Cardiac muscle cell (in vitro differentiated cells and primary cell): ENCODE measurements at regions not wholly inside any gene's neighbourhood (a gene's known extent, or its start where the extent isn't known, plus 50 kb on each side); places are given as distances from the start of the nearest gene placed in this dataset.

ENCODE experiments used
- DNase-seq, 2 donors: peaks; one replicate each; pipeline versions ENCODE4 v3.0.0 to v3.0.0-alpha.2; 2010 to 2017; ENCODE audit warnings: low read depth in 1 of 2, low spot score in 1 of 2
- H3K27ac ChIP-seq: fragments of 200-600 bp; sonication (generic); 2 replicates; pipeline ENCODE4 v1.5.1; 2016
- H3K27me3 ChIP-seq: fragments of 200-600 bp; sonication (generic); 2 replicates; pipeline ENCODE4 v1.6.0; 2016; ENCODE audit warnings: control low read depth
- H3K36me3 ChIP-seq: fragments of 200-600 bp; sonication (generic); 2 replicates; pipeline ENCODE4 v1.5.1; 2016; ENCODE audit warnings: control low read depth
- H3K4me1 ChIP-seq: fragments of 200-600 bp; sonication (generic); 2 replicates; pipeline ENCODE4 v1.8.1; 2017; ENCODE audit warnings: low read depth, mild to moderate bottlenecking, mixed run types
- H3K4me3 ChIP-seq: fragments of 200-600 bp; sonication (generic); 2 replicates; pipeline ENCODE4 v1.5.1; 2016; ENCODE audit warnings: mild to moderate bottlenecking
- H3K9me3 ChIP-seq: fragments of 200-600 bp; sonication (generic); 2 replicates; pipeline ENCODE4 v1.5.1; 2017; ENCODE audit warnings: low read depth, mild to moderate bottlenecking, control low read depth
- CTCF ChIP-seq: IDR thresholded peaks from 2 replicates; pipeline ENCODE4 v1.5.1; 2012; ENCODE audit warnings: low read depth, mild to moderate bottlenecking, low read length

GRCh38 chr14:66219886-66220285 is 266.3 kb upstream of the CCDC196 start:
- H3K9me3 ChIP-seq: no peaks in the 10 kb centered on the region
- no peak overlapping the region for H3K4me3 ChIP-seq

GRCh38 chr14:66224492-66225178 is 261.5 kb upstream of the CCDC196 start:
- H3K4me3 ChIP-seq: no peak overlapping the region
- no peak for TF ChIP-seq CTCF
- no peak for DNase-seq
- H3K9me3 ChIP-seq: no peaks in the 10 kb centered on the region
- H3K4me1 ChIP-seq: no peaks in the 10 kb centered on the region
- H3K27me3 ChIP-seq: no peaks in the 10 kb centered on the region
- no peak overlapping the region for H3K27ac ChIP-seq
- H3K36me3 ChIP-seq: no peaks in the 10 kb centered on the region

More at GRCh38 chr14:66219886-66220285, 266.3 kb upstream of the CCDC196 start:
- DNase-seq: no peak
- no peak for TF ChIP-seq CTCF
- no peak overlapping the region for H3K27ac ChIP-seq
- no peaks in the 10 kb centered on the region for H3K27me3 ChIP-seq
- no peaks in the 10 kb centered on the region for H3K36me3 ChIP-seq
- H3K4me1 ChIP-seq: no peaks in the 10 kb centered on the region

- TF ChIP-seq CTCF: no peak
- no peaks in the 10 kb centered on the region for H3K36me3 ChIP-seq
- H3K9me3 ChIP-seq: no peaks in the 10 kb centered on the region
- H3K27ac ChIP-seq: no peak overlapping the region
- no peak for DNase-seq
- no peaks in the 10 kb centered on the region for H3K4me1 ChIP-seq
- no peak overlapping the region for H3K4me3 ChIP-seq
- no peaks in the 10 kb centered on the region for H3K27me3 ChIP-seq
Observed at GRCh38 chr14:66225337-66225736, 260.8 kb upstream of the CCDC196 start.

- Histone ChIP-seq H3K9me3 (no peaks in the 10 kb centered on the region), H3K4me3 (no peak overlapping the region), H3K27me3 (no peaks in the 10 kb centered on the region), H3K4me1 (no peaks in the 10 kb centered on the region), H3K36me3 (no peaks in the 10 kb centered on the region), H3K27ac (no peak overlapping the region)
- DNase-seq: peak in 1 of 2 donors; percentile 12
- no peak for TF ChIP-seq CTCF
Observed at GRCh38 chr14:66228267-66228970, 257.8 kb upstream of the CCDC196 start.

- Histone ChIP-seq H3K36me3 (no peaks in the 10 kb centered on the region), H3K4me1 (no peaks in the 10 kb centered on the region), H3K27me3 (no peaks in the 10 kb centered on the region), H3K4me3 (no peak overlapping the region), H3K9me3 (no peaks in the 10 kb centered on the region), H3K27ac (no peak overlapping the region)
- no peak for TF ChIP-seq CTCF
- no peak for DNase-seq
Observed at GRCh38 chr14:66231820-66232219, 254.4 kb upstream of the CCDC196 start.
